Activated T-cell treated with anti-CD3 and anti-CD28 coated beads for 4 hours (primary cell): ENCODE measurements at regions not wholly inside any gene's neighbourhood (a gene's known extent, or its start where the extent isn't known, plus 50 kb on each side); places are given as distances from the start of the nearest gene placed in this dataset.
"Not testable (repeated sequence)": the region's sequence is repeated elsewhere in the genome, so short reads cannot be mapped to it uniquely, and the experiment has no call there.

Experiments
- DNase-seq: peaks from one replicate; pipeline ENCODE4 v3.0.0-alpha.2; 2020

DNA sequence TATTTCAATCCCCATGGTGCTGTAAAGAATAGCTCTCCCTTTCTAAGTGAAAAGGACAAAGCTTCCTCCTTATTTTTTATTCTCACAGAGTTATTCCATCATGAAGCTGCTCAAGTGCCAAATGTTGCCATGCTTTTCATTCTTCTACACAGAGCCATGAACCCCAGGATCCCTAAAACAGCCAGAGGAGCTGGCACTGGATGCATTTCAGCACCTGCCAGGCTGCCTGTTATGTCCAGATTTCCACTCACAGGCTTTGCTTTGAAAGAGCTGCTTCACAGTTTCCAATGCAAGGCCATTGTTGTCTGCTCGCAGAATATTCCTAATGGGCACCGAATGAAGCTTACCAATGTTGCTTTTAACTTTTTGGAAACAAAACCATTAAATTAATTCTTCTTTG lies 256.2 kb upstream of the NPSR1 start:
- DNase-seq = no peak

DNA sequence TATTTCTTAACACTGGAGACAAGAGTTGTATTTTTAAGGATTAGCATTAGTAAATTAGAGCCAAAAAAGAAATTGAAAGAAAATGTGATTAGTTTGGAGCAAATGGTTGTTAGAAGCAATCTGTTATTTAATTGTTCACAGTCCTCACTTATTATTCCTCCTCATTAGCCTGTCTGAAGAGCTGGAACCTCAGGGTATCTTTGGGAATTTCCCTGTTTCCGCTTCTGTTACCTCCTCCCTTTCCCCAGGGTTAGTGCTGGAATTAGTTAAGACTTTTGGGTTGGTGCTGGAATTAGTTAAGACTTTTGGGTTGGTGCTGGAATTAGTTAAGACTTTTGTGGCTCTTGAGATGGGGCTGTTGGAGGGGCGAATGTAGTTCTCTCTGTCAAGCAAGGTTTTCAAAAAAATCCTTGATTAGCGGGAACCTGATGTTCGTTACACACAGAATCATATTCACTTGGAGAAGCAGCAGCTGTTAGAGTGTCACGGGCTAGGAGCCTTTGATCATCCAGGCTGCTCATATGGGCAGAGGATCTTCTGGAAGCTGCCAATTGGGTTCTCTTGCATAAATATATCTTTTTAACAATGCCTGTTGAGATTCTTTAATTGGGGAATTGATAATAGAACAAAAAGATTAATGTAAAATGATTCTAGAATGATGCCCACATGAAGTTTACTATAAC lies 251.0 kb upstream of the NPSR1 start:
- DNase-seq = no peak

DNA sequence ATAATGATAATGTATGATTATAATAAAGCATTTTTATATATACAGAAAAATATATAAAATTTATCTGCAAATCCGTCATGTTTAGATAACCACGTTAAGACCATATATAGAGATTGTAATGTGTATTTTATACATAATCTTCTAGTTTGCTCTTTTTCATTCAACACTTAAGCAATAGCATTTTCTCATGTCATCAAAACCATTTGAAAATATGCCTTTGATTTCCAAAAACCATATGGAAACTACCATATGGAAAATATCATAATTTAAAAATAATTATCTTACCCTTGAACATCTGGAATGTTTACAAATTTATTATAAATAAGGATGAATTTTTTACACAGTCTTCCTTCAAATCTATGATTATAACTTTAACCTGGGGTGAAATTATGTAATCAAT lies 250.4 kb upstream of the NPSR1 start:
- DNase-seq = no peak

DNA sequence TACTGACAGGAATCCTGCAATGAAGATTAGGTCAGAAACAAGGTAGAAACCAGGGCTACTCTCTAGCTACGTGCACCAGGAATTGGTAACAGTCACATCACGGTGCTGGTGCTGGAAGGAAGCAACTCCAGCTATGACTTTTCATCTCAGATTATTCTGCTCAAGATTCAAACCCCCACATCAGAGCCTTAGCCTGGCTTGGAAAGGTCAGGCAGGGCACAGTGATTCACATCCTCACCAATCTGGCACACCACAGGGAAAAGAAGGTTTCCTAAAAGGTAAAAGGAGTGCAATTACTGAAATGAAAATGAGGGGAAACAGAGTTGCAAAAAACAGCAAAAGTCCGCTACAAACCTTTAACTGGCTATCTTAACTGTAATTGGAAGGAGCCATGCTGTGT lies 240.2 kb upstream of the NPSR1 start:
- no peak for DNase-seq

DNA sequence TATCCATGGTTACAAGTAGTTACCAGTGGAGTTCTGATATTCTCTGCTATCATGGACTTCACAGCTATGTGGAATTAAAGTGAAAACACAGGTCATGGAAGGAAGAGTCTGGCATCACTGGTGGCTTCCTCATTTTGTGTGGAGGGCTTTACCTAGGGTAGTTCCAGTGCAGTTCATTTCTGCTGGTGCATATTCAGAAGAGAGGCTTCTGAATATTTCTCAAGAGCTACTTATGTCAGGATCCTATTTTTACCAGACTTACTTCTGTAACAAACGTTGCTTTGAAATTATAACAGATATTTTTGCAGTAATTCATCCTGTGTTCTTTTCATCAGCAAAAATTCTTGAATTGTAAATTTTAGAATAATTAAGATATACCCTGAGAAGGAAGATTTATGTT lies 236.5 kb upstream of the NPSR1 start:
- no peak for DNase-seq

- no peak for DNase-seq
Measured at GRCh38 chr7:34425194-34425593, 232.8 kb upstream of the NPSR1 start.

GRCh38 chr7:34425631-34426384 lies 232.2 kb upstream of the NPSR1 start:
- DNase-seq = no peak

DNA sequence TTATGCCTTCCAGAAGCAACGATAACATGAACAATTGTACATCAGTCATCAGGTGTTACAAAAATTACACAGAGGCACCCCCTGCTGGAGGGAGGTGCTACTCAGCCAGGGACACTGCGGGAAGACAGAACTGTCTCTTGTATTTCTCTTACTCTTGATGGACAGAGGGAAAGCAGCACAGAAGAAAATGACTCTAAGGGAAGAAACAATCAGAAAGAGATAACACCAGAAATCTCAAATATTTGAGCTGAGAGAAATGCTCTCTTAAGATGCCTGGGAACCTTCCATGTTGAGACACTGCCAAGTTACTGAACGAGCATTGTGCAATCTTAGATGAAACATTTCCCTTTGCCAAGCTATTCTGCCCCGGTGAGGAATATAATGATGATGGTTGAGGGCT lies 227.6 kb upstream of the NPSR1 start:
- DNase-seq = no peak

- DNase-seq = no peak
Measured at GRCh38 chr7:34438436-34438835, 219.6 kb upstream of the NPSR1 start.

DNA sequence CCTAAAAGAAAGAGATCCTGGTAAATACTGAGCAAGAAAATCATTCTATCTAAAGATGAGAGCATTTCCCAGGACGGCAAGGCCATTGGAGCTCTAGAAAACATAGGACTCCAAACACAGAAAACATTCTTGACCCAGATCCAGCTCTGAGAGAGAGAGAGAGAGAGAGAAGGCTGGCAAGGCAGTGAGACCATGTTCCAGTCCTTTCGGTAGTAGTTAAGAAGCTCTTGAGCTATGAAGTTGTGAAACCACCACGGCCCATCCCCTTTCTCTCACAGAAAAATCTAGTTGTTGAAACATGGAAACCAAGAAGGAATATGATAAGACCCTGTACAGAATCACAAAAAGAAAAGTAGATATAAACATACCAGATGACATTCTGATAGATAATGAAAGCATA lies 212.4 kb upstream of the NPSR1 start:
- no peak for DNase-seq

DNA sequence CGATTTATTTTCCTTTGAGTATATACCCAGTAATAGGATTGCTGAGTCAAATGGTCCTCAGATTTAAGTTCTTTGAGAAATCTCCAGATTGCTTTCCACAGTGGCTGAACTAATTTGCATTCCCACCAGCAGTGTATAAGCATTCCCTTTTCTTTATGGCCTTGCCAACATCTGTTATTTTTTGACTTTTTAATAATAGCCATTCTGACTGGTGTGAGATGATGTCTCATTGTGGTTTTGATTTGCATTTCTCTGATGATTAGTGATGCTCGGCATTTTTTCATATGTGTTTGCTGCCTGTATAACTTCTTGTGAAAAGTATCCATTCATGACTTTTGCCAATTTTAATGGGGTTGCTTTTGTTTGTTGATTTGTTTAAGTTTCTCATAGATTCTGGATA lies 209.5 kb upstream of the NPSR1 start:
- not testable (repeated sequence) for DNase-seq

DNA sequence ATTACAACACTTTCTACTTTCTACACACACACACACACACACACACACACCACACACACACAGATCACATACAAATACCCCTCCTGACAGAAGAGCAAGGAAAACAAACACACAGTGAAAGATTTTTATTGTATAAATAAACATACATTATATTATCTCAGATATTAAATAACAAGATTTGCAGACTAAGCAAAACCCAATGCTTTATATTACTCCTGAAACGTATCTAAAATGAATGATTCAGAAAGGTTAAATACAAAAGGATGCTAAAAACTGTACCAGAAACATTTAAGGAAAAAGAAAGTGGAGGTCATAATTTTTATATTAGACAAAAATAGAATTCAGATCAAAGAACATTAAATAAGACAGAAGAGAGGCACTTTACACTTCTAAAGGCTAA lies 208.3 kb upstream of the NPSR1 start:
- DNase-seq = no peak

DNA sequence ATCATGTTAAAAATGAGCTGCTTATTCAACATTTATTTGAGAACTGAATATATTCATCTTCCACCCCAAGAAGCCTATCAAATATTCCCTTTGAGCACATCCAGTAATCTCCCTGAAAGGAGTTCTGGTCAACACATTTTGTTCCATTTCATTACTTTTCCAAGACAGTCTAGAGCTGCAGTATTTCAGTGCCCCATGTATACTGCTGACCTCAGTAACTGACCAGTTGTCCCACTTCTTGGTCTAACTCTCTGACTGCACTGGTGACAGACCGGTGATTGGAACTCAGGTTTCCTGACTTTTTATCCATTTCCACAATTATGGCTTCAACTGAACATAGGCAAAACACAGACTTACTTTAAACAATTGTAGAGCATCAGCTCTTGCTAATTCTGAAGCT lies 206.8 kb upstream of the NPSR1 start:
- DNase-seq = no peak

DNA sequence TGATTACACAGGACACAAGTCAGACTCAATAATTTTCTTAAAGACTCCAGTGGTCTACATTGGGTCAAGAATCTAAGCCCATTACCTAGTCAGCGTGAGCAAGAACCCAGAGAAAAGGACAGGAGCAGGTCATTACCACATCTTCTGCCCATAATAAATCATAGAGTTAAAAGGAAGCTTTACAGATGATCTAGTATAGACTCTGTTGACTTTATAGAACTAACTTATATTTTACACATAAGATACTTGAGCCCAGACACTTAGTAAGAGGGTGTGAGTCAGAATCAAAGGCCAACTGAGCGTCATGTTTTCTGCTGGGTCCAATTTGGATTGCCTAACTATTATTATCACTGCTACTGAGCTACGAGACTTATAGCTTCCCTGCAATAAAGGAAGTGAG lies 206.1 kb upstream of the NPSR1 start:
- DNase-seq = no peak

GRCh38 chr7:34452363-34452762 lies 205.7 kb upstream of the NPSR1 start:
- DNase-seq = no peak

- DNase-seq = no peak
Measured at GRCh38 chr7:34453150-34453549, 204.9 kb upstream of the NPSR1 start.

GRCh38 chr7:34454381-34454780 lies 203.6 kb upstream of the NPSR1 start:
- no peak for DNase-seq

DNA sequence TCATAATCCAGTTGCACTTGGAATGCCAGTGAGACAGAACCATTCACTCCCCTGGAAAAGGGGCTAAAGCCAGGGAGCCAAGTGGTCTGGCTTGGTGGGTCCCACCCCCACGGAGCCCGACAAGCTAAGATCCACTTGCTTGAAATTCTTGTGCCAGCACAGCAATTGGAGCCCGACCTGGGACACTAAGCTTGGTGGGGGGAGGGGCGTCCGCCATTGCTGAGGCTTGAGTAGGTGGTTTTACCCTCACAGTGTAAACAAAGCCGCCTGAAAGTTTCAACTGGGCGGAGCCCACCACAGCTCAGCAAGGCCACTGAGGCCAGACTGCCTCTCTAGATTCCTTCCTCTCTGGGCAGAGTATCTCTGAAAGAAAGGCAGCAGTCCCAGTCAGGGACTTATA lies 200.7 kb upstream of the NPSR1 start:
- DNase-seq = no peak

DNA sequence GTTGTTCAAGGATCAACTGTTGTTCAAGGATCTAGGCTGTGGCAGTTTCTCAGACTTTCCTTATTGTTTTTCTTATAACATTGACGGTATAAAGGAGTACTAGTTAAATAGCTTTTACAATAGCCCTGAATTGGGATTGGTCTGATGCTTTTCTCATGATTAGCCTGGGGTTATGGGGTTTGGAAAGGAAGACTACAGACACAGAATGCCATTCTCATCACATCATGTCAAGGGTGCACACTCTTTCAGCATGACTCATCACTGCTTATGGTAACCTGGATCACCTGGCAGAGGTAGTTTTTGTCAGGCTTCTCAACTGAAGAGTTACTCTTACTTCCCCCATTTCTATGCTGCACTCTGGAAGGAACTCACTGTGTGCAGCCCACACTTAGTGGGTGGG lies 194.2 kb upstream of the NPSR1 start:
- DNase-seq = no peak

GRCh38 chr7:34471844-34472243 lies 186.2 kb upstream of the NPSR1 start:
- DNase-seq = no peak

DNA sequence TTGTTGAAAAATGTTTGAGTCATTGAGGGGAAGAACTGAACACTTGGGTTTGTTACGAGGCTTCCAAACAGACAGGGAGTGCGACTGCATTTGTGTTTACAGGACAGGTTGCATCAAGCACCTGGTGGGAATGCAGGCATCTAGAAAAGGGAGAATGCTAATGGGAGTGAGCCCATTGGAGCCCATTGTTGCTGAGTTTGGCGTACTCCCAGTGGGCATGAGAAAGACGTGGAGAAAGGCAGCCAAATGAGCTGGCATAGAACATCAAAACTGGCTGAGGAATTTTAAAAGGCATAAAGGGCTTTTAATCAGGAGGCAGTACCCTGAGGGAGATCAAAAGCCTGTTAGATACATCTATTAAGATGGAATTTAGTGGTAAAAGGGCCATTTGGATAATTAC lies 171.6 kb upstream of the NPSR1 start:
- DNase-seq = no peak

- no peak for DNase-seq
Measured at GRCh38 chr7:34487391-34488115, 170.5 kb upstream of the NPSR1 start.

- no peak for DNase-seq
Measured at GRCh38 chr7:34488766-34489165, 169.3 kb upstream of the NPSR1 start.

DNA sequence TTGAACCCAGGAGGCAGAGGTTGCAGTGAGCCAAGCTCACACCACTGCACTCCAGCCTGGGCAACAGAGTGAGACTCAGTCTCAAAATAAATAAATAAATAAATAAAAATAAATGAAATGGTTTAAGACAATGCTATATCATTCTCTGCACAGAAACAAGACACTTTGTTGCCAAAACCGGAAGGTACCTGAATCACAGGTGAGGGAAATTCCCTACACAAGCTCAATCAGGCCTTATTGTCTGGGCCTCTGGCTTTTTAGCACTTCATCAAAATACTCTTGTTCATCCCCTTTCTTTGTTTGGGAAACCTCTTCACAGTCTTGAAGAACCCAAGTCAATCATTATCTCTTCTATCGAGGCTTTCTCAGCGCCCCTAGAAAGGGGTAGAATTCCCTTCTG lies 166.1 kb upstream of the NPSR1 start:
- no peak for DNase-seq
